H9 (cell line): ENCODE measurements at regions not wholly inside any gene's neighbourhood (a gene's known extent, or its start where the extent isn't known, plus 50 kb on each side); places are given as distances from the start of the nearest gene placed in this dataset.
A peak's percentile ranks its signal among the peaks of the same experiment; 100 is the strongest.

Experiments used
- DNase-seq: peaks from one replicate; pipeline ENCODE4 v3.0.0-alpha.2; 2017
- H2AFZ ChIP-seq: one replicate; pipeline ENCODE4 v1.6.1; 2013; ENCODE audit warnings: mild to moderate bottlenecking, low read length, control low read depth, moderate library complexity
- H2AK5ac ChIP-seq: 2 replicates; pipeline ENCODE4 v1.6.1; 2013; ENCODE audit warnings: low read length, control low read depth, mixed read lengths; ENCODE audit not compliant: insufficient read length
- H2BK120ac ChIP-seq: one replicate; pipeline ENCODE4 v1.6.1; 2013; ENCODE audit warnings: low read depth, mild to moderate bottlenecking, low read length, control low read depth, inconsistent platforms; ENCODE audit not compliant: poor library complexity, severe bottlenecking
- H2BK12ac ChIP-seq: 2 replicates; pipeline ENCODE4 v1.6.1; 2013; ENCODE audit warnings: low read length, control low read depth, mixed read lengths, low read depth; ENCODE audit not compliant: insufficient read length
- H2BK15ac ChIP-seq: 2 replicates; pipeline ENCODE4 v1.6.1; 2013; ENCODE audit warnings: low read depth, low read length, control low read depth
- H2BK20ac ChIP-seq: one replicate; pipeline ENCODE4 v1.6.1; 2013; ENCODE audit warnings: low read depth, mild to moderate bottlenecking, low read length, control low read depth, inconsistent platforms; ENCODE audit not compliant: poor library complexity, severe bottlenecking
- H2BK5ac ChIP-seq: 2 replicates; pipeline ENCODE4 v1.6.1; 2013; ENCODE audit warnings: low read length, control low read depth, mixed read lengths; ENCODE audit not compliant: insufficient read length
- H3K14ac ChIP-seq: 2 replicates; pipeline ENCODE4 v1.6.1; 2013; ENCODE audit warnings: low read length, control low read depth; ENCODE audit not compliant: insufficient read depth
- H3K18ac ChIP-seq: 2 replicates; pipeline ENCODE4 v1.6.1; 2013; ENCODE audit warnings: low read depth, mild to moderate bottlenecking, mixed read lengths, low read length, control low read depth; ENCODE audit not compliant: insufficient read length
- H3K23ac ChIP-seq: 2 replicates; pipeline ENCODE4 v1.6.1; 2013; ENCODE audit warnings: low read length, control low read depth, mixed read lengths, low read depth; ENCODE audit not compliant: insufficient read length
- H3K23me2 ChIP-seq: 2 replicates; pipeline ENCODE4 v1.6.1; 2013; ENCODE audit warnings: low read depth, mild to moderate bottlenecking, mixed read lengths, low read length, control low read depth; ENCODE audit not compliant: insufficient read length, poor library complexity, severe bottlenecking
- H3K27ac ChIP-seq: 2 replicates; pipeline ENCODE4 v1.5.1; 2013; ENCODE audit warnings: low read length, control low read depth, mixed read lengths, low read depth; ENCODE audit not compliant: insufficient read length
- H3K27me3 ChIP-seq: 2 replicates; pipeline ENCODE4 v1.6.1; 2013; ENCODE audit warnings: low read length, control low read depth, inconsistent platforms; ENCODE audit not compliant: insufficient read depth
- H3K4ac ChIP-seq: 2 replicates; pipeline ENCODE4 v1.6.1; 2013; ENCODE audit warnings: low read depth, mild to moderate bottlenecking, control low read depth, inconsistent platforms, low read length, moderate library complexity
- H3K4me1 ChIP-seq: 2 replicates; pipeline ENCODE4 v1.6.1; 2013; ENCODE audit warnings: low read length, control low read depth, inconsistent platforms; ENCODE audit not compliant: insufficient read depth
- H3K4me2 ChIP-seq: 2 replicates; pipeline ENCODE4 v1.6.1; 2013; ENCODE audit warnings: low read length, control low read depth, mixed read lengths; ENCODE audit not compliant: insufficient read length, insufficient read depth
- H3K56ac ChIP-seq: 2 replicates; pipeline ENCODE4 v1.6.1; 2013; ENCODE audit warnings: low read depth, mild to moderate bottlenecking, mixed read lengths, low read length, control low read depth; ENCODE audit not compliant: insufficient read length
- H3K79me1 ChIP-seq: 2 replicates; pipeline ENCODE4 v1.6.1; 2013; ENCODE audit warnings: low read depth, mild to moderate bottlenecking, moderate library complexity, low read length, control low read depth, inconsistent platforms; ENCODE audit not compliant: insufficient read depth, poor library complexity, severe bottlenecking
- H3K79me2 ChIP-seq: 2 replicates; pipeline ENCODE4 v1.6.1; 2013; ENCODE audit warnings: low read length, control low read depth, inconsistent platforms; ENCODE audit not compliant: insufficient read depth
- H3K9ac ChIP-seq: 2 replicates; pipeline ENCODE4 v1.6.1; 2013; ENCODE audit warnings: low read length, control low read depth, mixed read lengths; ENCODE audit not compliant: insufficient read length; ENCODE audit errors: extremely low read depth
- H3K9me3 ChIP-seq: one replicate; pipeline ENCODE4 v1.6.1; 2013; ENCODE audit warnings: low read depth, low read length, inconsistent platforms; ENCODE audit not compliant: control insufficient read depth
- H3T11ph ChIP-seq: one replicate; pipeline ENCODE4 v1.6.1; 2013; ENCODE audit warnings: mild to moderate bottlenecking, low read length, control low read depth, inconsistent platforms
- H4K20me1 ChIP-seq: one replicate; pipeline ENCODE4 v1.6.1; 2013; ENCODE audit not compliant: control insufficient read depth, insufficient read length, insufficient read depth
- H4K5ac ChIP-seq: 2 replicates; pipeline ENCODE4 v1.6.1; 2013; ENCODE audit warnings: low read depth, mild to moderate bottlenecking, mixed read lengths, low read length, control low read depth; ENCODE audit not compliant: insufficient read length
- H4K8ac ChIP-seq: replicated peaks from 2 replicates; pipeline ENCODE4 v1.6.1; 2013; ENCODE audit warnings: low read length, control low read depth, mixed read lengths, low read depth; ENCODE audit not compliant: insufficient read length
- H4K91ac ChIP-seq: 2 replicates; pipeline ENCODE4 v1.6.1; 2013; ENCODE audit warnings: low read depth, mild to moderate bottlenecking, moderate library complexity, mixed read lengths, low read length, control low read depth; ENCODE audit not compliant: insufficient read length
- H3K27ac Mint-ChIP-seq, 3 experiments: 2 replicates in 2 of 3; 3 replicates in 1 of 3; pipeline ENCODE4 v1.8.0; 2020 to 2021; ENCODE audit warnings: mixed read lengths in 3 of 3, mild to moderate bottlenecking in 1 of 3, moderate library complexity in 1 of 3
- H3K27me3 Mint-ChIP-seq: 2 replicates; pipeline ENCODE4 v1.8.0; 2021; ENCODE audit warnings: low read depth, mild to moderate bottlenecking, moderate library complexity, mixed read lengths
- H3K36me3 Mint-ChIP-seq, 3 experiments: 2 replicates in 2 of 3; 3 replicates in 1 of 3; pipeline ENCODE4 v1.8.0; 2020 to 2021; ENCODE audit warnings: low read depth in 3 of 3, mixed read lengths in 3 of 3; ENCODE audit not compliant: insufficient read depth in 1 of 3
- H3K4me1 Mint-ChIP-seq, 2 experiments: 2 replicates each; pipeline ENCODE4 v1.8.0; 2020; ENCODE audit warnings: mixed read lengths in 2 of 2
- H3K4me3 Mint-ChIP-seq, 2 experiments: 2 replicates in 1 of 2; 3 replicates in 1 of 2; pipeline ENCODE4 v1.8.0; 2020 to 2021; ENCODE audit warnings: mild to moderate bottlenecking in 2 of 2, mixed read lengths in 2 of 2, moderate library complexity in 1 of 2
- H3K9me3 Mint-ChIP-seq, 2 experiments: 2 replicates in 1 of 2; 3 replicates in 1 of 2; pipeline ENCODE4 v1.8.0; 2020; ENCODE audit warnings: mild to moderate bottlenecking in 2 of 2, mixed read lengths in 2 of 2, moderate library complexity in 1 of 2
- CTCF ChIP-seq: fragments of 200-600 bp; sonication (generic); conservative IDR thresholded peaks from 3 replicates; pipeline ENCODE4 v1.8.0; 2021; ENCODE audit warnings: antibody characterized with exemption, mild to moderate bottlenecking
- WGBS: extraction: QIAGEN DNeasy Blood & Tissue Kit; methylation state at CpG from one replicate; pipeline ENCODE4 v1.1.7; 2013; ENCODE audit warnings: missing lambda C conversion rate, low lambda C conversion rate, mixed read lengths; ENCODE audit not compliant: insufficient read length; ENCODE audit errors: extremely low coverage; 5-methylcytosine and 5-hydroxymethylcytosine counted together

GRCh38 chr1:30285501-30285932, 437.9 kb downstream of the MATN1 start:
- H3K23ac ChIP-seq: no peak overlapping the region
- H3K27me3 ChIP-seq: no peaks in the 10 kb centered on the region
- Mint-ChIP-seq H3K9me3 (no peaks in the 10 kb centered on the region; a peak in 1 of 5 replicates), H3K4me3 (no peak overlapping the region), H3K27ac (peak overlapping the region in 1 of 3 experiments; percentile 79; a peak in 1 of 7 replicates), H3K36me3 (no peaks in the 10 kb centered on the region), H3K4me1 (0 out of 4 replicates have a peak, but pooled peaks cover 0 to 2% of the 10 kb centered on the region in 2 experiments), H3K27me3 (peaks cover 6% of the 10 kb centered on the region; the same call in 1 of the 2 replicates)
- no peak overlapping the region for H3K56ac ChIP-seq
- H3K14ac ChIP-seq: no peak overlapping the region
- H3K9me3 ChIP-seq: no peaks in the 10 kb centered on the region
- H3K9ac ChIP-seq: no peak overlapping the region
- no peak overlapping the region for H4K91ac ChIP-seq
- no peak overlapping the region for H2BK20ac ChIP-seq
- no peaks in the 10 kb centered on the region for H3K23me2 ChIP-seq
- H2BK15ac ChIP-seq: no peak overlapping the region
- H3K4ac ChIP-seq: no peak overlapping the region
- H3K4me2 ChIP-seq: no peak overlapping the region
- no peak overlapping the region for H2BK120ac ChIP-seq
- no peak overlapping the region for H4K8ac ChIP-seq
- H2BK5ac ChIP-seq: no peak overlapping the region
- no peak overlapping the region for H2BK12ac ChIP-seq
- H3T11ph ChIP-seq: no peak overlapping the region
- no peak overlapping the region for H3K18ac ChIP-seq
- no peak for TF ChIP-seq CTCF
- H4K5ac ChIP-seq: no peak overlapping the region
- H3K79me2 ChIP-seq: no peaks in the 10 kb centered on the region
- H3K27ac ChIP-seq: no peak overlapping the region
- H3K79me1 ChIP-seq: no peaks in the 10 kb centered on the region
- no peak for DNase-seq
- H2AFZ ChIP-seq: no peak overlapping the region
- no peak overlapping the region for H2AK5ac ChIP-seq
- no peaks in the 10 kb centered on the region for H4K20me1 ChIP-seq
- WGBS: no CpG with 5 or more reads among the region's 12 CpGs
- H3K4me1 ChIP-seq: no peaks in the 10 kb centered on the region
